Breast epithelium (tissue), 3 donors: ENCODE measurements at regions not wholly inside any gene's neighbourhood (a gene's known extent, or its start where the extent isn't known, plus 50 kb on each side); places are given as distances from the start of the nearest gene placed in this dataset.

Experiments used
- POLR2A ChIP-seq: fragments of 450-650 bp; IDR thresholded peaks from one replicate; pipeline ENCODE4 v1.6.1; 2016; ENCODE audit warnings: antibody characterized with exemption, mild to moderate bottlenecking, moderate library complexity
- POLR2AphosphoS5 ChIP-seq, 3 donors: sonication (generic); formaldehyde crosslinking; IDR thresholded peaks; one replicate each; pipeline ENCODE4 v1.6.1; 2017; ENCODE audit warnings: antibody characterized with exemption in 3 of 3
- TF ChIP-seq, protein P1 (sequence below), 3 donors: fragments of 450-650 bp; IDR thresholded peaks; one replicate each; pipeline ENCODE4 v1.5.1; 2016 to 2017; ENCODE audit warnings: antibody characterized with exemption in 3 of 3, mild to moderate bottlenecking in 3 of 3, moderate library complexity in 3 of 3

GRCh38 chr2:75828826-75829225 lies 118.1 kb upstream of the GCFC2 start:
- TF ChIP-seq, protein P1, sequence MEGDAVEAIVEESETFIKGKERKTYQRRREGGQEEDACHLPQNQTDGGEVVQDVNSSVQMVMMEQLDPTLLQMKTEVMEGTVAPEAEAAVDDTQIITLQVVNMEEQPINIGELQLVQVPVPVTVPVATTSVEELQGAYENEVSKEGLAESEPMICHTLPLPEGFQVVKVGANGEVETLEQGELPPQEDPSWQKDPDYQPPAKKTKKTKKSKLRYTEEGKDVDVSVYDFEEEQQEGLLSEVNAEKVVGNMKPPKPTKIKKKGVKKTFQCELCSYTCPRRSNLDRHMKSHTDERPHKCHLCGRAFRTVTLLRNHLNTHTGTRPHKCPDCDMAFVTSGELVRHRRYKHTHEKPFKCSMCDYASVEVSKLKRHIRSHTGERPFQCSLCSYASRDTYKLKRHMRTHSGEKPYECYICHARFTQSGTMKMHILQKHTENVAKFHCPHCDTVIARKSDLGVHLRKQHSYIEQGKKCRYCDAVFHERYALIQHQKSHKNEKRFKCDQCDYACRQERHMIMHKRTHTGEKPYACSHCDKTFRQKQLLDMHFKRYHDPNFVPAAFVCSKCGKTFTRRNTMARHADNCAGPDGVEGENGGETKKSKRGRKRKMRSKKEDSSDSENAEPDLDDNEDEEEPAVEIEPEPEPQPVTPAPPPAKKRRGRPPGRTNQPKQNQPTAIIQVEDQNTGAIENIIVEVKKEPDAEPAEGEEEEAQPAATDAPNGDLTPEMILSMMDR (IDR thresholded peaks at IDR 0.05), result no peak
- TF ChIP-seq POLR2AphosphoS5 (IDR thresholded peaks at IDR 0.05), result no peak
- no peak for TF ChIP-seq POLR2A
